HG03457 (cell line): ENCODE measurements at regions not wholly inside any gene's neighbourhood (a gene's known extent, or its start where the extent isn't known, plus 50 kb on each side); places are given as distances from the start of the nearest gene placed in this dataset.

Experiments
- ATAC-seq: cut with Tn5 transposase; IDR thresholded peaks from one replicate; pipeline ENCODE4 v1.9.1; 2021; ENCODE audit warnings: moderate number of reproducible peaks; ENCODE audit not compliant: unreplicated experiment

GRCh38 chr3:24639481-24640329, 145.1 kb upstream of the THRB start:
- no peak for ATAC-seq

DNA sequence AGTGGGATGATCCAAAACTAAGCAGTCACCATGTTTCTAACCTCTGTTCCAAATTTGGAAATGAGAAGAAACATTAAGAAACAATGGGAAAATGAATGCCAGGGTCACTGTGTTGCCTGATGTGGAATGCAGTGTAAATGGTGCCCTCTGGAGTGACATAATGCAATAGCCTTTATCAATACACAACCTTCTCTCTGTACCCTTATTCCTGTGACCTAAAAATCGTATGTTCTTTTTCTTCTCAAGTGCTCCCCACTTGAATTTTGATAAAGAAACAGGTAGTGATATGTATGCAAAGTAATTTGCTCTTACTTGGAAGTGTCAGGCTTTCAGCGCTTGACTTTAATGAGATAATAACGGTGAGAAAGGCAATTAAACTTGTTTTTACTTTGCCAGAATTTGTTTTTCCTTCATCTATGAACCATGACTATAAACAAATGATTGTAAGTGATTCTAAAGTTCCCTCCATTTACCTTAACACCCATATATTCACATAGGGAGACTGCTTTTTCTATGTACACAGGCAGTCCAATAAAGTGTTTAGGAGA, 145.8 kb upstream of the THRB start:
- ATAC-seq = no peak

- ATAC-seq = no peak
Observed at GRCh38 chr3:24641628-24642027, 147.0 kb upstream of the THRB start.

DNA sequence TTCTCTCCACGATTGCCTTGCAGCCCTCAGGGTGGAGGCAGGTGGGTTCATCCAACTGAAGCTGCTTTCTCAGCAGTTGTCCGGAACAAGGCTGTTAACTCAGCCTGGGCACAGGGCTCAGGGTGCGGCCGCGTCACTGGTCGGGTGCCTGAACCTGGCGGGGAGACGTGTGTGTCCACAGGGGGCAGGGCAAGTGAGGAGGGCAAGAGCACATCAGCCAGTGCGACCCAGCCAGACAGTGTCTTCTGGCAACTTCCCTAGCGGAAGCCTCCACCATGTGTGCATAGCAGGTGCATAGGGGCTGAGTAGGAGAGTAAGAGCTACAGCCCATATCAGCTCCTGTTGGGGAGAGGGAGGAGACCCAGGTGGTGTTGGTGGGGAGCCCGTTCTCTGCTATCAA, 150.4 kb upstream of the THRB start:
- ATAC-seq = no peak

- ATAC-seq = no peak
Observed at GRCh38 chr3:24646790-24647189, 152.1 kb upstream of the THRB start.

DNA sequence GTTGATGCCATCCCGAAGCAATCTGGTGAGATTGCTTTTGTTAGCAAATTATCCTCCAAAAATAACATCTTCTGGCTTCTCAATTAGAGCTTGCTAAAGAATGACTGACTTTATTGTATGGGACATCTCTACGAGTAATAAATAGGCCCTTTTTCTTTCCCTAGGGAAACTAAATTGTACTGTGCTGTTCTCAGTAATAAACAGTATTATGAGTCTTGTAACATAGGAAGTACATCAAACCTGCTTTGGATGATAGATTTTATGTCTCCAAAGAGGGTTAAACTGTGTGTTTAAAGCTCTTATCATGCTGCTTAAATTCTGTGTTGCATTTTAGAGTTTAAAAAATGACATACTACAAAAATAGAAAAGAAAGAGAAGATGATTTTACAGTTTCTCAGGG, 153.4 kb upstream of the THRB start:
- ATAC-seq = no peak

DNA sequence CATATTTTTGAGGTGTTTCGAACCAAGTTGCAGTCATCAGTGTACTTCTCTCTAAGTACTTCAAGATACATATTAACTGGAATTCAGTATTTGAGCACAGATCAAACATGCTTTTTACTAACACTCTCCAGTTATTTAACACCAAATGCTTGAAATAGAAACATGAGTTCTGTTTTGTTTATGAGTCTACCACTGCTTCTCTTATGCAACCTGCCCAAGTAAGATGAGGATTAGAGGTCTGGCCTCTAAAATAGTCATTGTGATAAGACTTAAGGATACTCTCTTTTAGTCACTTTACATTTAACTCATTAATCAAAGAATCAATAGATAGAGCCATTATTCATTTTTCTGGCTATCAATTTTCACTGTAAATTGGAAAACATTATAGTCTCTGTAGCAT, 156.2 kb upstream of the THRB start:
- ATAC-seq = no peak

GRCh38 chr3:24657870-24658510, 163.3 kb upstream of the THRB start:
- no peak for ATAC-seq

- no peak for ATAC-seq
Observed at GRCh38 chr3:24661175-24661584, 166.5 kb upstream of the THRB start.

DNA sequence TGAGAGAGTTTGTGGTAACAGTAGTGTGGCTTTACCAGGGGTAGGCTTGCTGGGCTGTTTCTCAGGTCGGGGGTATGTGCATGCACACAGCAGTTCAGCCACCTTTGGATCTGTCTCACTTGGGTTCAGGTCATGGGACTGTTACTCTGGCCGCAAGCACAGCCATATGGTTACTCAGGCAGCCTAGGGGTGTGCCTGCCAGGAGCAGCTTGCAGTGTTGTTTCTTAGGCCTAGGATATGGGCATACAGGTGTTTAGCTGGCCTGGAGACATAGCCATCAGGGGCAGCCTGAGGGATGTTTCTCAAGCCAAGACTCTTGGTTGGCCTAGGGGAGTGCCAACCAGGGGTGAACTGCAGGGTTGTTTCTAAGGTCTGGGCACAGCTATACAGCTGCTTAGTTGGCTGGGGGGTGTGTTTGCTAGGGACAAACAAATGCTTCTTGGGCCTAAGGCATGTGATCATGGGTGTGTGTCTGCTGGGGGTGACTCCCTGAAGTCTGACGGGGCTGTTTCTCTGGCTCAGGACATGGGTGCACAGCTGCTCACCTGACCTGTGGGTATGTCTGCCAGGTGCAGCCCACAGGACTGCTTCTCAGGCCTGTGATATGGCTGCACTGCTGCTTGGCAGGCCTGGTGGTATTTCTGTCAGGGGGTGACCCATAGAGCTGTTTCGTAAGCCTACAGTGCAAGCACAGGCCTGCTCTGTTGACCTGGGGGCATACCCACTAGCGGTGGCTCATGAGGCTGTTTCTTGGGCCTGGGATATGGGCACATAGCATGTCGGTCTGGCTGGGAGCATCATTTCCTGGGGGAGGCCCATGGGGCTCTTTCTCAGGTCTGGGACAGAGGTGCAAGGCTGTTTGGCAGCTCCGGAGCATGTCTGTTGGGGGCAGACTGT, 168.0 kb upstream of the THRB start:
- no peak for ATAC-seq

DNA sequence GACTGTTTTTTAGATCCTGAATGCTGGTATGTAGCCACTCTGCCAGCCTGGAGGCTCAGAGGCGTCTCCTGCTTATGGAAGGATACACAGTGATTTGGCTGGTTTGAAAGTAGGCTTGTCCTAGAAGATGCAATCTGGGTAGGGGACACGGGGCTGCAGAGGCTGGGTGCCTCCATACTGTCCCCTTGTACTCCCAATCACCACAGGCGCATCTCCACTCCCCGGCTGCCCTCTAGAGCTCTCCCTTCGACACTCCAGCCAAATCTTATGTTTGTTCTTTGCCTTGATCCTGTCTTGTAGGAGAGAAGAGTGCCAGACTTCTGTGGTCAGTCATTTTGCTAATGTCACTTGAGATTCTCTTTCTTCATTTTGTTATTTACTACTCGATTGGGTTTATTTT, 168.8 kb upstream of the THRB start:
- ATAC-seq = no peak

- no peak for ATAC-seq
Observed at GRCh38 chr3:24668039-24668438, 173.4 kb upstream of the THRB start.

GRCh38 chr3:24670871-24671270, 176.2 kb upstream of the THRB start:
- no peak for ATAC-seq

DNA sequence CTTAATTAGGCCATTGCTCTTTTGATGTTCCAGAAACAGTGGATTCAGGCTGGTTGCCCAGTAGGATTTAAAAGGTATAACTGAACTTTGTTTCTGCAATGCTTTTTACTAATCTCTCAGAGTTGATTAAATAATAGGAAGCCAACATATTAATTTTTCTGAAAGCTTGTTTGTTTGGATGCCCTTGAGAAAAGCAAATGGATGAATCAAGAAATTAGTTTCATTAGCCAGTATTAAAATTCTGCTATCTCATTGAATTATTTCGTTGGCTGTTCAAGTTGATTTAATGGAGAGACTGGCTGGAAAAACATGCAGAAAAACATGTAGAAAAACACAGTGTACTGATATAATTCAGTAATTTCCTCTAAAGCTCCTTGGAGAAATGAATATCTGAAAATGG, 178.9 kb upstream of the THRB start:
- ATAC-seq = no peak

GRCh38 chr3:24674261-24674660, 179.6 kb upstream of the THRB start:
- no peak for ATAC-seq

DNA sequence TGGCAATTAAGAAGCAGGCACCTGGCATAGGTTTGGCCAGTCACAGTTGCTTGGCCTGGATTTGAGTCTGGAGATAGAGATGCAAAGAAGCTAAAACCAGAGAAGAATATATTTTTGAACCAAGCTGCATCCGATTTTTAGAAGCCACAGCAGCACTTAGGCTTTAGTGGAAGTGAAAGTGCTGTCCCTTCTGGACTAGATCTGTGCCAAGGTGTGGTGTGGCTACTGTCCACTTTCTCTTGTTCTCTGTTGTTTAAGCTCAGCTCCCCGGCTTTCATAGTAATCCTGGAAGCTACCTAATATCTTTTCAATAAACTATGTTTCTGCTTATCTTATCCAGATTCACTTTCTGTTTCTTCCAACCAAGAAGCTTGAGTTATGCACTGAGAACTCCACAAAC, 183.4 kb upstream of the THRB start:
- ATAC-seq = no peak

- ATAC-seq = no peak
Observed at GRCh38 chr3:24678421-24678865, 183.8 kb upstream of the THRB start.

DNA sequence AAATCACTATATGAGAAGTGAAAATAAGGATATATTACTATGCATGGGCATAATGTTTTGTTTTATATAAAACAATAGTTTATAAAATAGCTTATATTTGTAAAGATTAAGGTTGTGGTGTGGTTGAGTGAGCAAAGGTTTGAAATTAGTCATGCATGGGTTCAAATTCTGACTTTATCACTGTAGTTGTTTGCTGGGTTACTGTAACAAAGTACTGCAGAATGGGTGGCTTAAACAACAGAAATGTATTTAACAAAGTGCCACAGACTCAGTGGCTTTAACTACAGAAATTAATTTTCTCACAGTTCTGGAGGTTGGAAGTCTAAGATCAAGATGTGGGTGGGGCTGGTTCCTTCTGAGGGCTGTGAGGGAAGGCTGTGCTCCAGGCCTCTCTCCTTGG, 184.8 kb upstream of the THRB start:
- ATAC-seq = no peak

DNA sequence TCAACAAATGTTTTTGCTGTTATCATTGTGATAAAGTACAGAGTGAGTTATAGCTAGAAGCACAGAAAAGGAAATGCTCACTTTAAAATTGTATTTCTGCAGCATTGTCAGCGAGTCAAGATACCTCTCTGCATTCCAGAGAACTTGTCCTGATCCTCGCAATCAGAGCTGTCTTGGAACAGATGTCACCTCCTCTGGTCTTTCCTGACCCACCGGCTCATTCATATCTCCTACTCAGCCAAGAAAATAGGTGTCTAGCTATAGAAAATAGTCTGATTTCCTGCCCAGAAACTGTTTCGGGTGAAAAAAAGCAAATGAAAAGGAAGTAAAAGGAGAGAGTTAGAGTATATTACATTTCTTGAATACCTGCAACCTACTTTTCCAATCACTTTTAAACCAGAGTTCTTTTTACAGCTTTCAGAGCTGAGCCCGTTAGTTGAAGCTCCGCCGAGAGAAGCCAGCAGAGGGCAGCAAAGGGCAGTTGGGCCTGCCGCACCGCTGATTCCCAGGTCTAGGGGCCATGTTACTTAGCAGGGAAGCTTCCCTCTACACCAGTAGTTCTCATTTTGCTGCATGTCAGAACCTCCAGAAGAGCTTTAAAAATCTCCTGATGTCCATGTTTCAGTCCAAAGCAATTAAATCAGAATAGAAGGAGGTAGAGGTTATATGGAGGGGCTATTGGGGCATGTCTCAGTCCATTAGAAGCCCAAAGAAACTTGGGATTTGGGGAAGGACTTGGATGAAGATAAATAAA, 185.7 kb upstream of the THRB start:
- ATAC-seq = peak; percentile 63

GRCh38 chr3:24682141-24682547, 187.5 kb upstream of the THRB start:
- ATAC-seq = no peak
